ENCODE measurements at regions not wholly inside any gene's neighbourhood (a gene's known extent, or its start where the extent isn't known, plus 50 kb on each side); places are given as distances from the start of the nearest gene placed in this dataset.

- no peaks in the 10 kb centered on the region for H3K36me3 Mint-ChIP-seq (ENCODE audit: low read depth)
- peaks cover 28% of the 10 kb centered on the region for H3K9me3 Mint-ChIP-seq
- no peak for TF ChIP-seq CTCF (IDR thresholded peaks at IDR 0.05)
- no peaks in the 10 kb centered on the region for H3K4me1 Mint-ChIP-seq (ENCODE audit: low read depth)
- H3K4me3 Mint-ChIP-seq = no peak overlapping the region
- no peak for DNase-seq
- H3K27me3 Mint-ChIP-seq (ENCODE audit: insufficient read depth) = no peaks in the 10 kb centered on the region; the same call in 1 of the 2 replicates
- H3K27ac Mint-ChIP-seq = no peak overlapping the region
These were observed 84.3 kb upstream of the FSHR start for GRCh38 chr2:49238604-49238960.

- no peak overlapping the region for H3K27ac Mint-ChIP-seq
- TF ChIP-seq CTCF (IDR thresholded peaks at IDR 0.05) = no peak
- no peak overlapping the region for H3K4me3 Mint-ChIP-seq
- no peaks in the 10 kb centered on the region for H3K4me1 Mint-ChIP-seq (ENCODE audit: low read depth)
- H3K27me3 Mint-ChIP-seq (ENCODE audit: insufficient read depth) = no peaks in the 10 kb centered on the region; the same call in 1 of the 2 replicates
- no peak for DNase-seq
- no peaks in the 10 kb centered on the region for H3K36me3 Mint-ChIP-seq (ENCODE audit: low read depth)
- H3K9me3 Mint-ChIP-seq = peaks cover 28% of the 10 kb centered on the region
These were observed 83.7 kb upstream of the FSHR start for GRCh38 chr2:49237867-49238603.

GRCh38 chr2:49236316-49236715 lies 82.0 kb upstream of the FSHR start:
- Mint-ChIP-seq H3K4me3 (no peak overlapping the region), H3K9me3 (peaks cover 37% of the 10 kb centered on the region), H3K27ac (no peak overlapping the region), H3K27me3 (ENCODE audit: insufficient read depth) (no peaks in the 10 kb centered on the region), H3K4me1 (ENCODE audit: low read depth) (no peaks in the 10 kb centered on the region), H3K36me3 (ENCODE audit: low read depth) (no peaks in the 10 kb centered on the region)
- TF ChIP-seq CTCF (IDR thresholded peaks at IDR 0.05) = no peak
- no peak for DNase-seq

- Mint-ChIP-seq H3K4me1 (ENCODE audit: low read depth) (no peaks in the 10 kb centered on the region), H3K27ac (no peak overlapping the region), H3K36me3 (ENCODE audit: low read depth) (0 out of 2 replicates have a peak, but pooled peaks cover 5% of the 10 kb centered on the region), H3K27me3 (ENCODE audit: insufficient read depth) (no peaks in the 10 kb centered on the region), H3K4me3 (no peak overlapping the region), H3K9me3 (peaks cover 43% of the 10 kb centered on the region)
- no peak for DNase-seq
- TF ChIP-seq CTCF (IDR thresholded peaks at IDR 0.05) = no peak
These were observed 72.0 kb upstream of the FSHR start for GRCh38 chr2:49226360-49226759.

- H3K4me3 Mint-ChIP-seq = no peak overlapping the region
- no peaks in the 10 kb centered on the region for H3K36me3 Mint-ChIP-seq (ENCODE audit: low read depth)
- H3K27me3 Mint-ChIP-seq (ENCODE audit: insufficient read depth) = no peaks in the 10 kb centered on the region
- no peak for DNase-seq
- TF ChIP-seq CTCF (IDR thresholded peaks at IDR 0.05) = no peak
- H3K9me3 Mint-ChIP-seq = peaks cover 33% of the 10 kb centered on the region
- H3K27ac Mint-ChIP-seq = no peak overlapping the region
- H3K4me1 Mint-ChIP-seq (ENCODE audit: low read depth) = no peaks in the 10 kb centered on the region
These were observed 70.8 kb upstream of the FSHR start for GRCh38 chr2:49225126-49225525.
